Hematopoietic multipotent progenitor cell treated with erythropoietin and hydrocortisone succinate and interleukin-3 and kit ligand, for 15 days (in vitro differentiated cells): ENCODE measurements at regions not wholly inside any gene's neighbourhood (a gene's known extent, or its start where the extent isn't known, plus 50 kb on each side); places are given as distances from the start of the nearest gene placed in this dataset.
A peak's percentile ranks its signal among the peaks of the same experiment; 100 is the strongest.
"Not testable (repeated sequence)": the region's sequence is repeated elsewhere in the genome, so short reads cannot be mapped to it uniquely, and the experiment has no call there.

ENCODE experiments used
- DNase-seq: peaks from one replicate; pipeline ENCODE4 v3.0.0-alpha.2; 2015; ENCODE audit warnings: low spot score

GRCh38 chr12:74393272-74393671 lies 144.4 kb upstream of the ATXN7L3B start:
- no peak for DNase-seq

- no peak for DNase-seq
These were observed 143.0 kb upstream of the ATXN7L3B start for GRCh38 chr12:74394647-74395046.

- no peak for DNase-seq
These were observed 136.6 kb upstream of the ATXN7L3B start for GRCh38 chr12:74401035-74401434.

- DNase-seq: no peak
These were observed 135.7 kb upstream of the ATXN7L3B start for GRCh38 chr12:74401966-74402365.

- not testable (repeated sequence) for DNase-seq
These were observed 134.5 kb upstream of the ATXN7L3B start for GRCh38 chr12:74403221-74403470.

- no peak for DNase-seq
These were observed 129.0 kb upstream of the ATXN7L3B start for GRCh38 chr12:74408601-74409166.

- peak; percentile 4 for DNase-seq
These were observed 124.9 kb upstream of the ATXN7L3B start for GRCh38 chr12:74412606-74413230.

GRCh38 chr12:74415633-74416032 lies 122.0 kb upstream of the ATXN7L3B start:
- no peak for DNase-seq

GRCh38 chr12:74418573-74418972 lies 119.1 kb upstream of the ATXN7L3B start:
- DNase-seq: no peak

GRCh38 chr12:74424778-74425177 lies 112.9 kb upstream of the ATXN7L3B start:
- no peak for DNase-seq

- no peak for DNase-seq
These were observed 111.5 kb upstream of the ATXN7L3B start for GRCh38 chr12:74426091-74426490.

- no peak for DNase-seq
These were observed 108.1 kb upstream of the ATXN7L3B start for GRCh38 chr12:74429535-74429934.

GRCh38 chr12:74431801-74432200 lies 105.8 kb upstream of the ATXN7L3B start:
- DNase-seq: no peak

- DNase-seq: no peak
These were observed 97.2 kb upstream of the ATXN7L3B start for GRCh38 chr12:74440469-74440868.

GRCh38 chr12:74441872-74442271 lies 95.8 kb upstream of the ATXN7L3B start:
- DNase-seq: no peak

GRCh38 chr12:74446466-74446865 lies 91.2 kb upstream of the ATXN7L3B start:
- DNase-seq: no peak

- DNase-seq: no peak
These were observed 87.8 kb upstream of the ATXN7L3B start for GRCh38 chr12:74449872-74450271.

GRCh38 chr12:74454109-74454508 lies 83.5 kb upstream of the ATXN7L3B start:
- no peak for DNase-seq

- no peak for DNase-seq
These were observed 82.2 kb upstream of the ATXN7L3B start for GRCh38 chr12:74455429-74455828.

- no peak for DNase-seq
These were observed 81.2 kb upstream of the ATXN7L3B start for GRCh38 chr12:74456431-74456830.

GRCh38 chr12:74468401-74468800 lies 69.2 kb upstream of the ATXN7L3B start:
- DNase-seq: no peak

GRCh38 chr12:74476234-74476633 lies 61.4 kb upstream of the ATXN7L3B start:
- DNase-seq: no peak

- DNase-seq: no peak
These were observed 56.6 kb upstream of the ATXN7L3B start for GRCh38 chr12:74481078-74481477.

GRCh38 chr12:74482115-74482514 lies 55.5 kb upstream of the ATXN7L3B start:
- DNase-seq: no peak

GRCh38 chr12:74483057-74483456 lies 54.6 kb upstream of the ATXN7L3B start:
- DNase-seq: no peak
